Activated CD8-positive, alpha-beta memory T cell treated with anti-CD3 and anti-CD28 coated beads, Interleukin-2, amount 50 U/mL, for 48 hours (primary cell): ENCODE measurements at regions not wholly inside any gene's neighbourhood (a gene's known extent, or its start where the extent isn't known, plus 50 kb on each side); places are given as distances from the start of the nearest gene placed in this dataset.
"Not testable (repeated sequence)": the region's sequence is repeated elsewhere in the genome, so short reads cannot be mapped to it uniquely, and the experiment has no call there.

Experiments
- DNase-seq: peaks from one replicate; pipeline ENCODE4 v3.0.0-alpha.2; 2020

DNA sequence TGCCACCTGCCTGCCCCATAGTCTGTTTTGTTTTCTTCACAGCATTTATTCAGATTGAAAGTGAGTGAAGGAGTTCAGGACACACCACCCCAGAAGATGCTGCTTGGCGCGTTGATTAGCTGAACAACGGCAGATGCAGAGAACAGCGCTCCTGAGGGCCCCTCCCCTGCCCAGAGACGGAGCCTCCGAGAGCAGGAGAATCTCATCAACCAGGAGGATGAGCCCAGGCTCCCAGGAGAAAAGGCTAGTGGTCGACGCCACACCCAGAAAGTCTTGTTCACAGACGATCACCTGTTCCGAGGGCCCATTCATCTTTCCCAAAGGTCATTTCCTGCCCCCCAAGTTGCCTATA is 180.4 kb upstream of the PPP1R26 start:
- DNase-seq, result peak; percentile 22

DNA sequence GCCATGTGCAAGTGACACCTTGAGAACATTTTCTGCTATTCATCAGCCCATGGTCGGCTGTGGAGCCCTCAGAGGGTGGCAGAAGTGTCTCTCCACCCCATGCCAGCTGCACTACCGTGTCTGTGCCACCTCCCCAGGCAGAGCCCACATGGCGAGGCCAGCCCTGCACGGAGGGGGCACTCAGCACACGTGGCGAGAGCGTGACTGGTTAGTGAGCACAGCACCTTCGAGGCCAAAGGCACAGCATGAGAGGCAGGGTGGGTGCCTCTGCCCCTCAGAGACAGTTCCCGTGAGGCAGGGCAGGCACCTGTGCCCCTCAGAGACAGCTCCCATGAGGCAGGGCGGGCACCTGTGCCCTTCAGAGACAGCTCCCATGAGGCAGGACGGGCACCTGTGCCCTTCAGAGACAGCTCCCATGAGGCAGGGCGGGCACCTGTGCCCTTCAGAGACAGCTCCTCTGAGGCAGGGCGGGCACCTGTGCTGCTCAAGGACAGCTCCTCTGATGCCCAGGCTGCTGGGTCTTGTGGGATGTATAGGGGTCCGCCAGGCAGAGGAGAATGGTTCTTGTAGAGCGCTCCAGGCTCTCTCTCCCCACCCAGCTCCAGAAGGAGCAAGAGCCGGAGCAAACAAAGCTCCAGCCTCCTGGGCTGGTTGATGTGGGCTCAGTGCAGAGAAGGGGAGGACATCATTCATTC is 179.8 kb upstream of the PPP1R26 start:
- DNase-seq, result peak; percentile 30

DNA sequence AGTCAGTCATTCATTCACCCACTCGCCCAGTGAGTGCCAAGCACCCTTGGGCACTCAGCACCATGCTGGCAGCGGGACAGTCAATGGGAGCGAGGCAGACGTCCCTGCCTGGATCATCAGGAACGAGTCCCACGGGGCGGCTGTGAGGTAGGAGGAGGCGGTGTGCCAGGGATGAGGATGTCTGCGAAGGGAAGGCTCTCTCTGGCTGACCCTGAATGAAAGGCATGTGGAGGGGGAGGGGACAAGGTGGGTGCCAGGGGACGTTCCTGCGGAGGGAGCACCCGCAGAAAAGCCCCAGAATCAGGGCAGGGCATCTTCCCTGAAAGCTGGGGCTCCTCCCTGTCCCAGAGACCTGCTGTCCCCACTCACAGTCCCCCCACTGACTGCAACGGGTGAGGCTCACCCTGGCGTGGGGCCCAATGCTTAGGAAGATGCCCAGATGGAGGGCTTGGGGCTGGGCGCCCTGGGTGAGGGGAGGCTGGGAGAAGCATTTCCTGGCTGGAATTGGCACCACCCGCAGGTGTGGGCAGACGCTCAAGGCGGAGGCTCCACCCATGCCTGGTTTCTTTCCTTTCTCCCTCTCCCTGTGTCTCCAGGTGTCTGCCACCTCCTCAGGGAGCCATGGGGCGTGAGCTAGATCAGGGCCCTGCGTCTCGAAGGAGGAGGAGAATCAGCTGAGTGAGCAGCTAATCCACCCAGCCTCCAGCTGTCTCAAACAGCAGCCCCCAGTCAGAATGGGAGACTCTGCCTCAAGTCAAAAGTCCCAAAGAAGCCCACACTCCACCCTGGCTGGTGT is 179.0 kb upstream of the PPP1R26 start:
- peak; percentile 29 for DNase-seq

- DNase-seq, result peak; percentile 18
These were observed 178.0 kb upstream of the PPP1R26 start for GRCh38 chr9:135301271-135302263.

- DNase-seq, result peak; percentile 33
These were observed 177.0 kb upstream of the PPP1R26 start for GRCh38 chr9:135302329-135303279.

- DNase-seq, result peak; percentile 32
These were observed 176.3 kb upstream of the PPP1R26 start for GRCh38 chr9:135303280-135303647.

DNA sequence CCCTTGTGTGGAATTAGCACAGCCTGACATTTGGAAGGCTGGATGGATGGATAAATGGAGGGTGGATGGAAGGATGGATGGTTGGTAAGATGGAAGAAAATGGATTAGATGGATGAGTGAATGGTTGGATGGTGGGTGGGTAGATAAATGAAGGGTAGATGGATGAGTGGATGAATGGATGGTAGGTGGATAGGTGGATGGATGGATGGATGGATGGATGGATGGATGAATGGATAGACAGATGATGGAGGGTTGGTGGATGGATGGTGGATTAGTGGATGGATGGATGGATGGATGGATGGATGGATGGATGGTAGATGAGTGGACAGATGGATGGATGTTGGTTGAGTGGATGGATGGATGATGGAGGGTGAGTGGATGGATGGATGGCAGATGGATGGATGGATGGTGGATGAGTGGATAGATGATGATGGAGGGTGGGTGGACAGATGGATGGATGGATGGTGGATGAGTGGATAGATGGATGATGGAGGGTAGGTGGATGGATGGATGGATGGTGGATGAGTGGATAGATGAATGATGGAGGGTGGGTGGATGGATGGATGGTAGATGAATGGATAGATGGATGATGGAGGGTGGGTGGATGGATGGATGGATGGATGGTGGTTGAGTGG is 175.6 kb upstream of the PPP1R26 start:
- DNase-seq, result no peak

DNA sequence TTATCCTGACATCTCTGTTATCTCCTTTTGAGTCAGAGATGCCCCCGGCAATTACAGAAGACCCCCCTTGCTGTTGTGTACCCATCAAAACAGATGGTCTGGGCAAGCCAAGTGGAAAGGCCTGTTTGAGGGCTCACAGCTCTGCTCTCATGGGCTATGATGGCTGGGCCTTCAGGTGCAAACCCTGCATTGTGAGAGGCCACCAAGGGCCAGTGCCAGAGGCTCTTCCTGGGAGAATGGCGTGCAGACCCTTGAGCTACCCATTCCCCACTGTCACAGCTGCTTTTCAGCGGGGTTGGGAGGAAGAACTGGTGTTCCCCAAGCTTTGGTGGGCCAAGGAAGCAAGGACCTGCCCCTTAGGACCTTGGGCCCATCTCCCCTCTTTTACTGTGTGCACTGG is 174.7 kb upstream of the PPP1R26 start:
- peak; percentile 10 for DNase-seq

DNA sequence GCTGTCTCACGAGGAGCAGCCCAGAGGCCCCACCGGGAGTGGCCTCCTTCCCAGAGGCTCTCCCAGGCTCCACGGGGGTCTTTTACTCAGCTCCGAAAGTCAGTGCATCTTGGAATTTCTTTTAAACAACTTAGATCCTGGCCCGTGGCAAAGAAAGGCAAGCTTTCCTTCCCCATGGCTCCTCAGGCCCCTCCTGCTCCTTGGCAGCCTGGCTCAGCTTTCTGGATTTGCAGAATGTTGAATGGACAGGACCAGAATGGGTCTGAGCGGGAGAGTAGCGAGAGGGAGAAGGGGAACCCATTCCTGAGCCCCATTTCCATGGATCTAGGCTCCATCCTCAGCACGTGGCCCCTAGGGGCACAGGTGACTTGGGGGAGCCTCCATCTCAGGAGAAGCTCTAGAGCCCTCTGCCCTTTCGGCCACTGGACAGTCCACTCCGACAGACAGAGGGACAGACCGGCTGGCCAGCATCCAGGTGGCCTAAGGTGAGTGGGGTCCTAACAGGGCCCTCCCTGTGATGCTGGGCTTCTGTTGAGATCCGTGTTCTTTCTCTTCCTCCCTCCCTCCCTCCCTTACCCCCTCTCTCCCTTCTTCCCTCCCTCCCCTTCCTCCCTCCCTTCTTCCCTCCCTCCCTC is 173.9 kb upstream of the PPP1R26 start:
- peak; percentile 13 for DNase-seq

GRCh38 chr9:135306699-135307098 is 172.9 kb upstream of the PPP1R26 start:
- peak; percentile 20 for DNase-seq

GRCh38 chr9:135307300-135307699 is 172.3 kb upstream of the PPP1R26 start:
- DNase-seq, result no peak

GRCh38 chr9:135307919-135308318 is 171.7 kb upstream of the PPP1R26 start:
- not testable (repeated sequence) for DNase-seq

- peak; percentile 20 for DNase-seq
These were observed 170.5 kb upstream of the PPP1R26 start for GRCh38 chr9:135308821-135309762.

- DNase-seq, result peak; percentile 3
These were observed 169.8 kb upstream of the PPP1R26 start for GRCh38 chr9:135309763-135310125.

GRCh38 chr9:135310134-135310533 is 169.4 kb upstream of the PPP1R26 start:
- DNase-seq, result no peak

GRCh38 chr9:135315572-135315971 is 164.0 kb upstream of the PPP1R26 start:
- no peak for DNase-seq

- peak; percentile 33 for DNase-seq
These were observed 159.3 kb upstream of the PPP1R26 start for GRCh38 chr9:135320331-135320730.

DNA sequence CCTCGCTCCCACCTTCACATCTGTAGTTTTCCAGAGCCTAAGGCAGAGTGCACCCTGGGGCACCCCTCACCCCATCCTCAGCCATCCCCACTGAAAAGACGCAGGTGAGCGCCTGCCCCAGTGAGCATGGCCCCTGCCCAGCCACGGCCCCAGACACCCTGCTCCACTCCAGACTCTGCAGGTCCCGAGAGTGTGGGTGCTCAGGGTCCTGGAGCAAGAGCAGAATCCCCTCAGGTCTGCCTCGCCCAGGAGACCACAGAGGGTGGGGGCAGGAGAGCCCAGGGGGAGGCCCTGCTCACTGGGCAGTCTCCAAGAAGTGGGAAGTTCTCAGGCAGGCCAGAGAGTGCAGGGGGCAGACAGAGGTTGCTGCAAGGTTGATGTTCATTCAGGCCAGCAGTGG is 158.6 kb upstream of the PPP1R26 start:
- peak; percentile 26 for DNase-seq

DNA sequence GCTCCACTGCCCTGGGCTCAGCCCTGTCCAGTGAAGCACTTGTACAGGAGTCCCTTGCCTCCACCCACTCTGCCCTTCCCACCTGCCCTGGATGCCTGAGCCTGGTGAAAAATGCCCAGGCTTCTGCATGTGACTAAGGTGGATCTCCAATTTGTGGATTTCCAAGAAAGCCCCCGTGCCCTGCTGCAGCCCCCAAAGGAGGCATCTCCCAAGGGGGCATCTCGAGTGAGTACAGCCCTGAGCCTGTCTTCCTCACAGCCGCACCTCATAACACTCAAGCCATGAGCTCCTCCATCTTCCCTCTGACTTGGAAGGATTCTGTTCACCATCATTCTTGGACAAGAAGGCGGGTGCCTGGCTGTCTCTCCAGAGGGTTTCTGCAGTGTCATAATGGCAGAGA is 158.0 kb upstream of the PPP1R26 start:
- DNase-seq, result no peak

DNA sequence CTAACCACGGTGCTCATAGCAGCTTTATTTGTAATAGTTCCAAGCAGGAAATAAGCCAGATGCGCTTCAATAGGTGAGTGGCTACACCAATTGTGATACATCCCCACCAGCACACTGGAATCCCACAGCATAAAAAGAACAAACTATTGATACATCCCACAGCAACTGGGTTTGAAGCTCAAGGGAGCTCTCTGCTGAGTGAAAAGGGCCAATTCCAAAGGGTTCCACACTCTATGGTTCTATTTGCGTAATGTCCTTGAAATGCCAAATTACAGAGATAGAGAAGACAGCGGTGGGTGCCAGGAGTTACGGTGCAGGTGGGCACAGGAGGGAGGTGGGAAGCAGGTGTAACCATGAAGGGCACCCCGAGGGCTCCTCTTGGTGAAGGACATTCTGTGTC is 155.3 kb upstream of the PPP1R26 start:
- peak; percentile 12 for DNase-seq
